Keratinocyte (primary cell): ENCODE measurements at regions not wholly inside any gene's neighbourhood (a gene's known extent, or its start where the extent isn't known, plus 50 kb on each side); places are given as distances from the start of the nearest gene placed in this dataset.

ENCODE experiments used
- DNase-seq: peaks from one replicate; pipeline ENCODE4 v3.0.0-alpha.2; 2011; ENCODE audit warnings: low read depth, missing footprints, low spot score
- FAIRE-seq: peaks from 2 replicates; lab custom pipeline; 2011; peaks lifted over from hg19 to GRCh38; lab: Jason Lieb, UNC
- H2AFZ ChIP-seq: 2 replicates; pipeline ENCODE4 v1.6.0; 2012; ENCODE audit warnings: low read length, control low read depth, inconsistent platforms; ENCODE audit not compliant: control insufficient read depth
- H3K27ac ChIP-seq: 2 replicates; pipeline ENCODE4 v1.5.1; 2011; ENCODE audit warnings: low read length; ENCODE audit not compliant: control insufficient read depth, insufficient read depth
- H3K27me3 ChIP-seq: 3 replicates; pipeline ENCODE4 v1.6.0; 2011; ENCODE audit warnings: low read length; ENCODE audit not compliant: control insufficient read depth, insufficient read depth; ENCODE audit errors: extremely low read depth
- H3K36me3 ChIP-seq, 2 experiments: 2 replicates in 1 of 2; 3 replicates in 1 of 2; pipeline ENCODE4 v1.5.1; 2011; ENCODE audit warnings: low read length in 2 of 2, mild to moderate bottlenecking in 1 of 2; ENCODE audit not compliant: control insufficient read depth in 2 of 2, insufficient read depth in 2 of 2; ENCODE audit errors: extremely low read depth in 1 of 2
- H3K4me1 ChIP-seq: 3 replicates; pipeline ENCODE4 v1.5.1; 2011; ENCODE audit warnings: low read length; ENCODE audit not compliant: control insufficient read depth, insufficient read depth; ENCODE audit errors: extremely low read depth
- H3K4me2 ChIP-seq: 3 replicates; pipeline ENCODE4 v1.6.0; 2011; ENCODE audit warnings: low read depth, low read length; ENCODE audit not compliant: control insufficient read depth, insufficient read depth; ENCODE audit errors: extremely low read depth
- H3K4me3 ChIP-seq, 3 experiments: fragments of 200-600 bp in 1 of 3; sonication (generic) in 1 of 3; 2 replicates in 2 of 3; 3 replicates in 1 of 3; pipeline ENCODE4 v1.5.1; 2011 to 2016; ENCODE audit warnings: low read length in 3 of 3, mild to moderate bottlenecking in 3 of 3, control low read depth in 2 of 3, inconsistent platforms in 1 of 3, low read depth in 1 of 3, mixed read lengths in 1 of 3, mixed run types in 1 of 3, moderate library complexity in 1 of 3; ENCODE audit not compliant: control insufficient read depth in 2 of 3, insufficient read depth in 2 of 3; ENCODE audit errors: extremely low read depth in 1 of 3
- H3K79me2 ChIP-seq: 2 replicates; pipeline ENCODE4 v1.6.0; 2012; ENCODE audit warnings: low read length; ENCODE audit not compliant: control insufficient read depth, insufficient read depth
- H3K9ac ChIP-seq: 3 replicates; pipeline ENCODE4 v1.6.0; 2011; ENCODE audit warnings: low read length; ENCODE audit not compliant: control insufficient read depth, insufficient read depth; ENCODE audit errors: extremely low read depth
- H3K9me1 ChIP-seq: 3 replicates; pipeline ENCODE4 v1.6.0; 2011; ENCODE audit warnings: low read length; ENCODE audit not compliant: control insufficient read depth, insufficient read depth; ENCODE audit errors: extremely low read depth
- H3K9me3 ChIP-seq: 2 replicates; pipeline ENCODE4 v1.5.1; 2012; ENCODE audit warnings: low read depth, low read length; ENCODE audit not compliant: control insufficient read depth
- H4K20me1 ChIP-seq: 3 replicates; pipeline ENCODE4 v1.6.0; 2011; ENCODE audit warnings: low read length; ENCODE audit not compliant: control insufficient read depth, insufficient read depth; ENCODE audit errors: extremely low read depth
- EZH2 ChIP-seq: IDR thresholded peaks from one replicate; pipeline ENCODE4 v1.6.1; 2012; ENCODE audit warnings: inconsistent platforms, mild to moderate bottlenecking, low read length, moderate library complexity
- dilution Hi-C: fragments of 300-500 bp; cut with MboI; formaldehyde crosslinking; loops from one replicate; pipeline ENCODE4 v1.7.0; 2020; ENCODE audit warnings: low sequenced_read_pairs; ENCODE audit not compliant: extremely low pct_ligation_motif_present
- TF ChIP-seq, protein P1 (sequence below), 3 experiments: IDR thresholded peaks in 1 of 3; conservative IDR thresholded peaks in 1 of 3; optimal IDR thresholded peaks in 1 of 3; 2 replicates in 2 of 3; 3 replicates in 1 of 3; pipeline versions ENCODE3 to v1.5.1; 2011; ENCODE audit warnings: low read length in 3 of 3, mild to moderate bottlenecking in 3 of 3, moderate library complexity in 2 of 3, control low read depth in 1 of 3, inconsistent platforms in 1 of 3; ENCODE audit not compliant: insufficient read depth in 2 of 3; ENCODE audit errors: extremely low read depth in 1 of 3

DNA sequence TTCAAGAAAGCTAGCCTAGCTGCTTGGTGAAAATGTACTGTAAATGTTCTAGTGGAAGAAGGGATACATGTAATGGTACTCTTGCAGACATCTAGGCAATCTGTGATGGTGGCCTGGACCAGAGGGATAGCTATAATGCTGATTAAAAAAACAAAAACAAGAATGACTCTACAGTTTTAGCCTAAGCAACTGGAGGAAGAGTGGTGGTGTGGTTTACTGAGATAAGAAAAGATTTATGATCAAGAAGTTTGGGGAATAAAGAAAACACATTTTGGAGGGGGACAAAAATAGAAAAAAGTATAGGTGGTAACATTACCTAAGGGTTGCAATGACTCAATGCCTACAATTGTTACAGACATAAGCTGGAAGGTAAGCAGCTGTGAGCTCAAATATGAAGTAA is 1080.7 kb upstream of the CELF4 start:
- no peak for DNase-seq
- dilution Hi-C loops = no loop called here
- H3K79me2 ChIP-seq = no peaks in the 10 kb centered on the region
- no peak overlapping the region for H3K9ac ChIP-seq
- no peak overlapping the region for H3K27ac ChIP-seq
- no peak overlapping the region for H3K4me3 ChIP-seq
- H3K4me2 ChIP-seq = no peak overlapping the region
- H3K27me3 ChIP-seq = no peaks in the 10 kb centered on the region
- H2AFZ ChIP-seq = no peak overlapping the region
- FAIRE-seq = no peak
- no peaks in the 10 kb centered on the region for H3K36me3 ChIP-seq
- TF ChIP-seq, protein P1, sequence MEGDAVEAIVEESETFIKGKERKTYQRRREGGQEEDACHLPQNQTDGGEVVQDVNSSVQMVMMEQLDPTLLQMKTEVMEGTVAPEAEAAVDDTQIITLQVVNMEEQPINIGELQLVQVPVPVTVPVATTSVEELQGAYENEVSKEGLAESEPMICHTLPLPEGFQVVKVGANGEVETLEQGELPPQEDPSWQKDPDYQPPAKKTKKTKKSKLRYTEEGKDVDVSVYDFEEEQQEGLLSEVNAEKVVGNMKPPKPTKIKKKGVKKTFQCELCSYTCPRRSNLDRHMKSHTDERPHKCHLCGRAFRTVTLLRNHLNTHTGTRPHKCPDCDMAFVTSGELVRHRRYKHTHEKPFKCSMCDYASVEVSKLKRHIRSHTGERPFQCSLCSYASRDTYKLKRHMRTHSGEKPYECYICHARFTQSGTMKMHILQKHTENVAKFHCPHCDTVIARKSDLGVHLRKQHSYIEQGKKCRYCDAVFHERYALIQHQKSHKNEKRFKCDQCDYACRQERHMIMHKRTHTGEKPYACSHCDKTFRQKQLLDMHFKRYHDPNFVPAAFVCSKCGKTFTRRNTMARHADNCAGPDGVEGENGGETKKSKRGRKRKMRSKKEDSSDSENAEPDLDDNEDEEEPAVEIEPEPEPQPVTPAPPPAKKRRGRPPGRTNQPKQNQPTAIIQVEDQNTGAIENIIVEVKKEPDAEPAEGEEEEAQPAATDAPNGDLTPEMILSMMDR (optimal IDR thresholded peaks at IDR 0.05 in 1 of 3, IDR thresholded peaks at IDR 0.05 in 1 of 3, conservative IDR thresholded peaks at IDR 0.05 in 1 of 3; ENCODE audit: extremely low read depth in 1 of 3, insufficient read depth in 2 of 3, low read length in 3 of 3) = no peak
- H3K9me3 ChIP-seq = no peaks in the 10 kb centered on the region
- no peaks in the 10 kb centered on the region for H3K4me1 ChIP-seq
- H4K20me1 ChIP-seq = no peaks in the 10 kb centered on the region
- no peaks in the 10 kb centered on the region for H3K9me1 ChIP-seq

DNA sequence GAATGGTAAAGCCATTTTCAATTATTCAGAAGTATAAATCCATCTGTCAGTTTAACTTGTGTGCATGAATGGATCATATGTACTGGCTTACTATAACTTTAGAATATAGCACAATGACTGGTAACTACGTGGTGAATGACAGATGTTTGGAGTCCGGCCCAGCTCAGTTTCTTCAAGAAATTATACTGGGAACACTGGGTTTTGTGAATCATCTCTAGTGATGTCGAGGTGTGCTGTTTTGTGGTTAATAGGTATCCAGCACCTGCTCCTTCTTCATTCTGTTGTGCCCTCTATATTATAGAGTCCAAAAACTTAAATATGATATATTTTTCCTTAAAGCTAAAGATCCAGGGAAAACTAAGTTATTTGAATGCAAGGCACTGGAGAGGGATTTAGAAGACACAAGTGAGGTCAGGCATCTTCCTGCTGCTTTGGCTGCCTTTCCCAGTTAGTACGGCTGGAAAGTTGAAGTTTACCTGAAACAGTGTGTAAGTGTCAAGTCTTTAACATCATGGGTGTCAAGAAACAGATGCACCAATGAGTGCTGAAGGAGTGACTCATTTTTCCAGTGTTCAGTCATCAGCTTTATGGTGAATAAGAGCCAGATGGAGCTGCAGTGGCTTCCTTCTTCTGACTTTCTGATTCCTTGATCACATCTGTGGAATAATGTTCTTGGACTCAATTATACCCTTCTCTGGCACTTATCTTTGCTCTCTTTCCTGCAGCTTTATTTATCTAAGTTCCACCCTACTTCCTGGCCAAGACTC is 1079.5 kb upstream of the CELF4 start:
- DNase-seq = no peak
- no peak overlapping the region for H3K4me2 ChIP-seq
- H3K9me1 ChIP-seq = no peaks in the 10 kb centered on the region
- no peak overlapping the region for H3K4me3 ChIP-seq
- no peaks in the 10 kb centered on the region for H3K27me3 ChIP-seq
- FAIRE-seq = peak; percentile 75
- no peak overlapping the region for H3K9ac ChIP-seq
- H3K27ac ChIP-seq = no peak overlapping the region
- no peaks in the 10 kb centered on the region for H3K79me2 ChIP-seq
- no peak for TF ChIP-seq EZH2
- TF ChIP-seq, protein P1 (optimal IDR thresholded peaks at IDR 0.05 in 1 of 3, IDR thresholded peaks at IDR 0.05 in 1 of 3, conservative IDR thresholded peaks at IDR 0.05 in 1 of 3; ENCODE audit: extremely low read depth in 1 of 3, insufficient read depth in 2 of 3, low read length in 3 of 3) = no peak
- dilution Hi-C loops = no loop called here
- H2AFZ ChIP-seq = no peak overlapping the region
- H3K9me3 ChIP-seq = no peaks in the 10 kb centered on the region
- no peaks in the 10 kb centered on the region for H3K36me3 ChIP-seq
- no peaks in the 10 kb centered on the region for H4K20me1 ChIP-seq
- H3K4me1 ChIP-seq = no peaks in the 10 kb centered on the region
